NCI-H146 treated with DMSO at 0.1 percent for 48 hours (cell line): ENCODE measurements at regions not wholly inside any gene's neighbourhood (a gene's known extent, or its start where the extent isn't known, plus 50 kb on each side); places are given as distances from the start of the nearest gene placed in this dataset.
"Not testable (repeated sequence)": the region's sequence is repeated elsewhere in the genome, so short reads cannot be mapped to it uniquely, and the experiment has no call there.

ENCODE experiments used
- DNase-seq: peaks from one replicate; lab custom pipeline; 2025; ENCODE audit not compliant: unreplicated experiment; lab: John Stamatoyannopoulos, UW

DNA sequence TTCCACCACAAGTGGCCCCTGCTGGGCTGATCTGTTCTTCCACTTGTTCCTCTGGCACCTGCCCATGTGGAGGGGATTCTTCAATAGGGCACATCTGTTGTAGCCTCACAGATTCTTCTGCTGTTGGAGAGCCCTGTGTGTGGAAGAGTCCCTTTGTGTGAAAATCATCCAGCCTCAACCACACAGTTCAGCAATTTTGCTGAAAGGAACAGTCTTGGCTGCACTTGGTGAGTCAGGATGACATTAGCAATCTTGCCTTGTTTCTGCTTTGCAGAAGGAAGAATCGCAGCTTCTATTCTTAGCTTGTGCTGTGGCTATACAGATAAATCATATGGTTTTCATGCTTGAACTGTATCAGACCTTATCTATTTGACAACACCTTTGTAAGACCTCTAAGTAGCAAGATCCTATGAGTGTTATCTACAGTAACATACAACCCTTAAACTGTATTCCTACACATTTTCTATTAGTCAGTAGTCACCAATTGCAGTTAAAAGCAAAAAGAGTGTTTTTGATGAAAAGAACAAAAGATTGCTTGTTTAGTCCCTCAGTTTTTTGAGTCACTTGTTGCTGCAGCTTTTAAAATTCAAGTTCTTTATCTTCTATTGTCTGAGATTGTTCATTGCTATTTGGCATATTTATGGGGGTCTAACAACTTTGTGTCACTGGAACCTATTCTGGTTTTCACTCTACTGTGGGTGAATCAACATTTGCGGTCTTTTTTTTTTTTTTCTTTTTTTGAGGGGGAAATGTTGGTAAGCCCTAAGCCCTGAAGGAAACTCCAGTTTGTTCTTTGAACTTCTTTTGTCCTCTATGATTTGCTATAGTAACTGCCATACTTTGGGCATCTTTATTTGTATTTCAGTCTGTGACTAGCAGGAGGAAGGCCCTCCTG is 231.6 kb downstream of the TFAP2B start:
- no peak for DNase-seq

DNA sequence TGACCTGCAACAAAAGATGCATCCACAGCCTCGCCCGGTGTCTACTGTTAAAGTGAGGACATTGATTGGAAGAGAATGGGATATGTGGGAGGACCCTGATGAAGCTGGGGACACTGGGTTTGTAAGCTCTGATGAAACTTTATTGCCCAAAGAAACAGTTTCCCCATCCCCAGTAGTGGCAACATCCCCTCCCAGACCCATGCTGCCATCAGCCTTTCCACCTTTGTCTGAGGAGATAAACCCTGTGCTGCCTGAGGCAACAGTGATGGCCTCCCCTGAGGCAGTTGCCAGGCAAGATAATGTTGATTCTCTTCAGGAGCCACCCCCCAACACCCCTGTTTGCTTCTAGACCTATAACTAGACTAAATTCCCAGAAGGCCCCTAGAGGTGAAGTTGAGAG is 234.0 kb downstream of the TFAP2B start:
- not testable (repeated sequence) for DNase-seq

DNA sequence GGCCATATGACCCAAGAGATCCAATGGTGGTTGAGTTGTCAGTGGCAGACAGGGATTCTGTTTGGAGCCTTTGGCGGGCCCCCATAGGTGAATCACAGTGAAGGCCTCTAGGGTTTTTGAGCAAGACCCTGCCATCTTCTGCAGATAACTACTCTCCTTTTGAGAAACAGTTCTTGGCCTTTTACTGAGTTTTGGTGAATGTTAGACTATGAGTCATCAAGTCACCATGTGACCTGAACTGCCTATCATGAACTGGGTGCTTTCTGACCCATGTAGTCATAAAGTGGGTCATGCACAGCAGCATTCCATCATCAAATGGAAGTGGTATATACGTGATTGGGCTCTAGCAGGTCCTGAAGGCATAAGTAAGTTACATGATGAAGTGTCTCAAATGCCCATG is 236.6 kb downstream of the TFAP2B start:
- DNase-seq = not testable (repeated sequence)

- DNase-seq = no peak
These were observed 238.6 kb downstream of the TFAP2B start for GRCh38 chr6:51057296-51057695.

DNA sequence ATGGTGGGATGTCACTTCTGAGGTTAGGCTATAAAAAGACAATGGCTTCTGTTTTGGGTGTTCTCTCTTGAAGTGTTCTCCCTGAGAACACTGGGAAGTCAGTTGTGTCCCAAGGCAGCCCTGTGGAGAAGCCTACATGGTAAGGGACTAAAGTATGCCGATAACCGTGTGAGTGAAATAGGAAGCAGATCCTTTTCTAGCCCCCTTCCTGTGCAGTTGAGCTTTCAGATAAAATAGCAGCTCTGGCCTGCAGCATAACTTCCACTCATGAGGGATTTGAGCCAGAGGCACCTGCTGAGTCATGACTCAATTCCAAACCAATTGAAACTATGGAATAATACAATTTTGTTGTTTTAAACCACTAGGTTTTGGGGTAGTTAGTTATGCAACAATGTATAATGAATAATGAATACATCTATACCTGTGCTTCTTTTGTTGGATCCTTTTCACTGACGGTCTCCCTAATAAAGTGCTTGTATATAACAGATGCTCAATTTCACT is 241.6 kb downstream of the TFAP2B start:
- DNase-seq = no peak

GRCh38 chr6:51062166-51062722 is 243.6 kb downstream of the TFAP2B start:
- DNase-seq = no peak

DNA sequence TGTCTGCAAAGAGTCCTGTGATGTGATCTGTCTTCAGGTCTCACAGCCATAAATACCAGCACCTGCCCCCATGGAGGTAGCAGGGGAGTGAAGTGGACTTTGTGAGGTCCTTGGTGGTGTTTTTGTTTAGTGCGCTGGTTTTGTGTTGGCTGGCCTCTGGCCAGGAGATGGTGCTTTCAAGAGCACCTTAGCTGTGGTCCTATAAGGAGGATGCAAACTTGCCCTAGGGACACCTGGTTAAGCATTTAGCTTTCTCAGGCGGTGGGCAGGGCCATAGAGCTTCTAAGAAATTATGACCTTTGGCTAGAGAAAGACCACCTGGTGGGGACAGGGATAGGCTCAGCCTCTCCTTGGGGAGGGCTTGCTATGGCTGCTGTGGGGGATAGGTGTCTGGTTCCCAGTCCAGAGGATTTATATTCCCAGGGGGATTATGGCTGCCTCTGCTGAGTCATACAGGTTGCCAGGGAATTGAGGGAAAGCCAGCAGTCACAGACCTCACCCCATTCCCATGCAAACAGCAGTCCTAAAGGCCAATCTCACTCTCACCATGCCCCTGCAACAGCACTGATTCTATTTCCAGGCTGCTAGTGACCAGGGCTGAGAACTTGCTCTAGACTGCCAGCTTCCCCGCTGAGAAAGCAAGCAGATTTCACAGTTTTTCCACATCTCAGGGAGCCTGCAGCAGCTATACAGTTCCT is 259.3 kb downstream of the TFAP2B start:
- DNase-seq = no peak

- DNase-seq = no peak
These were observed 271.7 kb downstream of the TFAP2B start for GRCh38 chr6:51090343-51090742.

DNA sequence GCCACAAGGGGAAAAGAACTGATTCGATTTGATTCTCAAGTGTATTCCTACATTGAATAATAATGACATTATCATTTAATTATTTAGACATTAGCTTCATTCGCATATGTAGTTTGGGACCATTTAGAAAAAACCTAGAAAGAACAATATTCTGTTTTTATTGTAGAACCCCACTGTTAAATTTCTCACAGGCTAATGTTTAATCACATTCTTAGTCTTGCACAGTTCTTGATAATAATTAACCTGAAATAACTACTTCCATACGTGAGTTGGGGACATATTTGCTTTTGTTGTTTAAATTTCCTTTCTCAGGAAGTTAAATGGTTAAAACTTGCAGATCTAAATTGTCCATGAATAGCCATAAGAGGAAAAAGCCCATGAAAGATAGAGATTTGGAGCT is 275.2 kb downstream of the TFAP2B start:
- DNase-seq = no peak

GRCh38 chr6:51094271-51094670 is 275.6 kb downstream of the TFAP2B start:
- DNase-seq = no peak

- no peak for DNase-seq
These were observed 279.6 kb downstream of the TFAP2B start for GRCh38 chr6:51098246-51098645.

DNA sequence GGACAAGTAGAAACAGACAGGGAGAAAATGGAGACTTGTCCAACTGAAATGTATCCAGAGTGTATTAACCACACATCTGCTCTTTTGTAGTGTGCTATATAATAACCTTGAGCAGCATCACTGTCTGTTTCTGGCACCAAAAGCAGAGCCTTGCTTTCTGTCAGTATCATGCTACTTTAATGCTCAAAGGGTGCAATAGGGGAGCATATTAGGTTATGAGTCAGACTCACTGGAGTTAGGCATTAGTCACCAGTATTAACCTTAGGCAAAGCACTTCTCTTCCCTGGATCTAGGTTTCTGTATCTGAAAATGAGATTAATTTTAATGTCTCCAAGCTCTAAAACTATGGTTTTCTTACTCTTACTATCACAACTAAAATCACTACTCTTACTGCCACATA is 280.1 kb downstream of the TFAP2B start:
- no peak for DNase-seq

DNA sequence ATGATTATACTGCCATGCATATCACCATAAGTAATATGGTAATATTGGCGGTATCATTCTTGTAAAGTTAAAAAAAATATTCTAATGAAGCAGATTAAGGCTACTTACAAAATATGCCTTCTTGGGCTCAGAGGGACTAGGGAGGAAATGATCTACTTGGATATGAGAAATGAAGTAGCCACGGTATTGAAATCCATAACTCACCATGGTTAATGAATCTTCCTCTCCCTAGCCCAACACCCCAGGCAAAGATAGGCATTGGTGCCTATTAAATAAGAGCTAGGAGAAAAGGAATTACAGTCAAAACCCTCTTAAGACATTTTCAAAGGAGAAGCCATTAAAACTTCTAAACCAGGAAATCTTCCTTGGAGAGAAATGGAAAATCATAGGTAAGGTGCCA is 280.5 kb downstream of the TFAP2B start:
- DNase-seq = no peak

GRCh38 chr6:51105357-51105756 is 286.7 kb downstream of the TFAP2B start:
- DNase-seq = no peak

DNA sequence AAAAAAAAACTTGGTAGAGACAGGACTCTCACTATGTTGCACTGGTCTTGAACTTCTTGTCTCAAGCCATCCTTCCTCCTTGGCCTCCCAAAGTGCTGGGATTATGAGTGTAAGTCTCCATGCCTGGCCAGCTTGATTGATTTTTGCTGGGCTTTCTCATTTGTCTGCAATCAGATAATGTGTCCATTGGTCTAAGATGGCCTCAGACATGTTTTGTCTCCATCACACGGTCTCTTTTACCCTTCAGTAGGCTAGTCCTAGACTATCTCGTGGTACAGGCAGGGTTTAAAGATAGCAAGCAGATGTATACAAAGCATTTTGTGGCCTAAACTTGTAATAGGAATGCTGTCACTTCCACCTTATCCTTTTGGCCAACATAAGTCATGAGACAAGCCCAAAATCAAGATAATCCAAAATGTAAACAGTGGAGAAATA is 289.1 kb downstream of the TFAP2B start:
- DNase-seq = no peak

DNA sequence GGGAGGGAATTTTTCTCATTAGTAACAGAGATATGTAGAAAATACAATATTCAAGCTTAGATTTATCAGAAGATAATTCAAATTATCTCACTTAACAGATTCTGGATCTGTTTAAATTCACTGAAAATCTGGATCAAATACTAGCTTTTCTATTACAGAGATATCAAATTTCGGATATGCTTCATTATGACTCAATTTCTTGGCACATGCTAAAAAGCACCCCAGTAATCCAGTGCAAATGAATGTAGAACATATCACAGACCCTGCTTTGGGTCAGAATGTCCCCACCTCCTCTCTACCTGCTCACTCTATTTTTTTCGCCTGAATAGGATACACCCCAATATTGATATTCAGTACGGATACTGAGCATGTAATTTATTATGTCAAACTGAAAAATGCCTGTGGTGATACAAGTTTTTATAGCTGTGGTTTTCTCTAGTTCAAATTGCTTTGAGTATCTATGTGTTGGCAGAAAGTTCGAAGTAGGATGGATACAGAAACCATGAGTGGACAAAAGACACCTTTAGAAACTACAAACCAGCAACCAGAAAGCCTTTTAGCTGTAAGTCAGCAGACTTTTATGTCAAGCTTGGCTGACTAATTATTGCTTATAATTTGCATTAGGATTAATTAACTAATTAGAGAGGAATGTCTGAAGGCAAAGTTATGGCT is 290.0 kb downstream of the TFAP2B start:
- no peak for DNase-seq

GRCh38 chr6:51112731-51113130 is 294.1 kb downstream of the TFAP2B start:
- no peak for DNase-seq

DNA sequence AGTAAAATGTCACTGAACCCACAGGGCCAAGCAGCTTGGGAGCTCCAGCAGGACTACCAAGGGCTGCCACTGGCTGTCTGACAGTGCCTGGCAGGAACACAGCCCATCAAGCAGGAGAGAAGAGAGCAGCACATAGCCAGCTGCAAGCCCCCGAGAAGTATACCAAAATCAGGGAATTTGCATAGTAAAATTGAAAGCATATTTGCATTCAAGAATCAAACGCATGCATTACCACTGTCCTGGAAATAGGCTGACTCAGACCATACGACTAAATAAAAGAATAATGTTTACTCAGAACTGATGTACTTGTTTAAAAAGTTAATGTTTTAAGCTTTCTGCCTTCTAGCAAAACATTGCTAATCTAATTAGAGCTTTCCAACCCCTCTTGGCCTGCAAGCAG is 298.1 kb downstream of the TFAP2B start:
- DNase-seq = no peak

DNA sequence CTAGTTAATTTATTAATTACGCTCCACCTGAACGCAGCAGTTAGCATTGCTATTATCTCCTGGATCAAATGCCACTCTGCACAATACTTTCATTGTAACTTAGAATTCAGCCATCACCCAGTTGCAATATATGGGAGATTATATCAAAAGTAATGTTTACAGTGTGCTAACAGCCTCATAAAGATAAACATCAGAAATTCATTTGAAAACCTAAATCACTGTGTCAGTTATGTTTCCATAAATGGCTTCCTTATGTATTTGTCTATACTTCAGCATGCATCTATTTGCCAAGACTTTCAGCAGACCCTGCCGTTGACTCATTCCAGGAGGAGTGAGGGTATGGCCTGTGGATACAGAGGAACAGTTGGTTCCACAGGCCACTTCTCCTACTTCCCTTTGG is 300.1 kb downstream of the TFAP2B start:
- DNase-seq = no peak

DNA sequence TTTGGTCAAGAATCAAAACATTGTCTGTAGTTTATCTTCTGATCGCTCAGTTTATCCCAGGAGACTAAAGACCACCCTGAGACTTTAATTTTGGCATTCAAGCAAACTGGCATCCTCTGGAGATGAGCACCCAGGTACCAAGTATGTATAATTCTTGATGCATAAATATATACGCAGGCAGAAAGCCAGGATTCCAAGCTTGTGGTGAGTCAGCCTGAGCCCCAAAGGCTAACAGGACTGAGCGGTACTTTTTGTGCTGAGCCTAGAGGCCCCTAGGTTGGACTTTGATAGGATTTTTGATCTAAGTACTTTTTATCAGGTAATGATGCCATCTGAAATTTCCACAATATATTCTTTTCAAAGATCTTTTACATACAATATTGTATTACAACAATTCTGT is 301.3 kb downstream of the TFAP2B start:
- DNase-seq = no peak

DNA sequence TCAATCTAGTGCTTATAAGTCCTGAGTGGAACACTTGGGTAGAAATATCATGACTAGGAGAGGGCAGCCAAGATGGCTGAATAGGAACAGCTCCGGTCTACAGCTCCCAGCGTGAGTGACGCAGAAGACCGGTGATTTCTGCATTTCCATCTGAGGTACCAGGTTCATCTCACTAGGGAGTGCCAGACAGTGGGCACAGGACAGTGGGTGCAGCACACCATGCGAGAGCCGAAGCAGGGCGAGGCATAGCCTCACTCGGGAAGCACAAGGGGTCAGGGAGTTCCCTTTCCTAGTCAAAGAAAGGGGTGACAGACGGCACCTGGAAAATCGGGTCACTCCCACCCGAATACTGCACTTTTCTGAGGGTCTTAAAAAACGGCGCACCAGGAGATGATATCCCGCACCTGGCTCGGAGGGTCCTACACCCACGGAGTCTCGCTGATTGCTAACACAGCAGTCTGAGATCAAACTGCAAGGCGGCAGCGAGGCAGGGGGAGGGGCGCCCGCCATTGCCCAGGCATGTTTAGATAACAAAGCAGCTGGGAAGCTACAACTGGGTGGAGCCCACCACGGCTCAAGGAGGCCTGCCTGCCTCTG is 302.8 kb downstream of the TFAP2B start:
- DNase-seq = not testable (repeated sequence)
